Suppressor macrophage treated with lipopolysaccharide for 4 hours (primary cell): ENCODE measurements at regions not wholly inside any gene's neighbourhood (a gene's known extent, or its start where the extent isn't known, plus 50 kb on each side); places are given as distances from the start of the nearest gene placed in this dataset.

Experiments used
- DNase-seq: peaks from one replicate; pipeline ENCODE4 v3.0.0-alpha.2; 2020

DNA sequence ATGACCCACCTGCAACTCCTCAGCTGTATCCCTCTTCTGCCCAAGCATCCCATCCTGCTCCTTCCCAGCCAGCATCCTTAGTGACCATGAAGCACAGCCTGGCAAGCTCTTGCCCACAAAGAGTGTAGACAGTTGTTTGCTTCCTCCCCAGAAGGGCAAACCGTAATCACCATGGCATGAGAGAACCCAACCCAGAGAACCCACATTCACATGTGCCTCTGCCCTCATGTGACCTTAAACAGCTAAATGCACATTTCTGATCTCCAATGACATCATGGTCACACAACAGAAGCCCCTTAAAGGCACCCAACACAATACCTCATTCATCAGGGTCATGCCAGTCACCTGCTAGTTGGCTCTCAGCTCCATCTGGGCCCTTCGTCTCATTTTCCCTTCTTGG, 162.8 kb upstream of the CDYL start:
- no peak for DNase-seq

GRCh38 chr6:4612636-4613171, 163.5 kb upstream of the CDYL start:
- peak; percentile 12 for DNase-seq

- no peak for DNase-seq
Observed at GRCh38 chr6:4611429-4612129, 164.6 kb upstream of the CDYL start.

DNA sequence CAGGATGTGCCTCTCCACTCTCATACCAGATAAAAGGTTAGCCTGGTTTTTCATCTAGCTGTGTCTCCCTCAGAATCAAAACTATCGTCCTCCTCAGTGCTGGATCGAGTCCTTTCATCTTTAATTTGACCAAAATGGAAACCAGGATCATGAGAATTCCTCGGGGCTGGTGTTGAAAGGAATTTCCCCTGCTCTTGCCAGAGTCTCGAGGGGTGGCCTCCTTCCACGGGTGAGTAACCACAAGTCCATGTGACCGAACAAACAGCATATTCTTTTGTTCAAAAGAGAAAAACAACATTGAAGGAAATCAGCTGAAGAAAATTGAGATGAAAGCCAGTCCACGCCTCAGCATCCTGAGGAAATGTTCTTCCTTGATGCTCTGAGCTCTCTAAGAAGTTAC, 165.9 kb upstream of the CDYL start:
- peak; percentile 48 for DNase-seq

GRCh38 chr6:4608361-4609115, 167.7 kb upstream of the CDYL start:
- DNase-seq, result no peak

DNA sequence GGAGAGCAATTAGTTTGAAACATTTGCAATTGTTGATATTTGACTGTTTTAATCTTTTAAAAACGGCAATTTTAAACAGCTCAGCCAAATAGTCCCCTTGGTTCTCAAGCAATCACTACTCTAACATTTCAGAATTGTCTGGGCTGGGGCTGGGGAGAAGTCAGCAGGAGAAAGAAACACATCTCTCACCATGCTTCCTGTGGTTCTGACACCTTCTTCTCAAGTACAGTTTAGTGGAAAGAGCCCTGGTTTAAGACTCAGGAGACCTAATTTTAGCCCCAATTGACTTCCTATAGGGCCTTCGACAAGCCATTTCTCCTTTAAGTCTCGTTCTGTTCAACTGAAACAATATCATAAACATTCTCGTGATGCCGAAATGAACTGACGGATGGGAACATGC, 168.4 kb upstream of the CDYL start:
- DNase-seq, result no peak

- DNase-seq, result no peak
Observed at GRCh38 chr6:4606821-4607704, 169.1 kb upstream of the CDYL start.

- no peak for DNase-seq
Observed at GRCh38 chr6:4606016-4606415, 170.2 kb upstream of the CDYL start.

DNA sequence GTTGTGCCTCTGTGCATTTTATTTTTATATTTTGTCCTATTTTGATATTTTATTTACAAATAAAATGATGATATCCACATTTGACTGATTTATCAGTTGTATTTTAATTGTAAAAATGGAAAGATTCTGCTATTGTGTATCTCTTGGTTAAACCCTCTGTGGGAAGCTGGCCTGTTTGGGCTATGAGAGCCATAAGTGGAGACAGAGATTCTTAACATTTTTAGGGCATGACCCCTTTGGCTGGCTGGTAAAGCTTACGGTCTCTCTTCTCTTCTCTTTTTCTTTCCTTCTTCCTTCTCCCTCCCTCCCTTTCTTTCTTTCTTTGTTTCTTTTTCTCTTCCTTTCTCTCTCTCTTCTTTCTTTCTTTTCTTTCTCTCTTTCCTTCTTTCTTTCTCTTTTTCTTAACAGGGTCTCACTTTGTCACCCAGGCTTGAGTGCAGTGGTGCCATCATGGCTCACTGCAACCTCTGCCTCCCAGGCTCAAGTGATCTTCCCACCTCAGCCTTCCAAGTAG, 172.3 kb upstream of the CDYL start:
- DNase-seq, result no peak

DNA sequence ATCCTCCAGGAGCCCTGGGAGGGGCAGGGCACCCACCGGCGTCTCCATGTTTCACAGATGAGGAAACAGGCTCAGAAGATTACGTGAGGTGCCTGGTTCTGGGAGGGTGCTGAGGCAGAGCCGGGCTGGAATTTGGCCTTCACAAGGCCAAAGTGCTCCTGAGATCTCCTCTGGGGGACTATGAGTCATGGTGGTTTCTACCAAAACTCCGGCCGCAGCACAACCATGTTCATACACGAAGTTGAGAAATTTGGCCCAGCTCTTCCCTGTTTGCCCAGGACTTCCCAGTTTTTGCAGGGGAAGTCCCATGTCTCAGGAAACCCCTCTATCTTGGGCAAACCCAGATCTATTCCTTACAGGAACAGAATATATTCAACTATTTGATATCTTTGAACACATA, 172.9 kb upstream of the CDYL start:
- DNase-seq, result peak; percentile 97

- DNase-seq, result no peak
Observed at GRCh38 chr6:4599924-4600323, 176.3 kb upstream of the CDYL start.

- DNase-seq, result peak; percentile 35
Observed at GRCh38 chr6:4598384-4598995, 177.7 kb upstream of the CDYL start.

- peak; percentile 75 for DNase-seq
Observed at GRCh38 chr6:4593951-4594350, 182.3 kb upstream of the CDYL start.

DNA sequence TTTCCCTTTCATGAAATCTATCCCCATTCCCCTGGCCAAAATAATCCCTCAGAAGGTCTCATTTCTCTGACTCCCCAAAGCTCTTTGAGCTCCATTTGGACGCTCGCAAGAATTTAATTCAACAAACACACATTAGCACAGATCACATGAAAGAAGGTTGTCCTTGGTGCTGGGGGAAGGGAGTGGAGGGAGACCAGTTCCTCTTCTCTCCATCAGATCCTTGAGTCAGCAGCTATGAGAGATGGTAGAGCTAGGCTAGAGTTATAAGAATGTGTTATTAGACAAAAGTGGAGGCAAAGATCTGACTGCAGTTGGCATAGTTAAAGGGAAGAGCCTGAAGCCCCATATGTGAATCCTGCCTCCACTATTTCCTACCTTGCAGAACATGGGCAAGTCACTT, 184.2 kb upstream of the CDYL start:
- DNase-seq, result peak; percentile 43

- DNase-seq, result no peak
Observed at GRCh38 chr6:4591218-4591617, 185.0 kb upstream of the CDYL start.

DNA sequence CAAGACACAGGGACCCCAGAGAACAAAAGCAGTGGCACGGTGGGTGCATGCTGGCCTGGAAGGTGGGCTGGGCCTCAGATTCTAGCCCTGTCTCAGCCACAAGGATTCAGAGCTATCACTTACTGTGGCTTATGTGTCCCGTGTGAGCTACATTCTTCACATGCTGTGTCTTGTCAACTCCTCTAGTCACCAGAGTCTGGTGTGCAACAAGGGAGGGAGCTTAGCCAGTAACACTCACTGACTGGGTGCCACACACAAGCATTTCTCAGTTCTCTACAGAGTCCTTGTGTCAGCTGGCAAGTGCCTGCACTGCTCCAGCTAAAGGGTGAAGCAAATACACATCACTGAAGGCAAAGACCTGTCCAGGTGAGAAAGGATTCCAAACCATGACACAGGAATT, 186.9 kb upstream of the CDYL start:
- DNase-seq, result no peak

- DNase-seq, result no peak
Observed at GRCh38 chr6:4588581-4588980, 187.6 kb upstream of the CDYL start.

- DNase-seq, result no peak
Observed at GRCh38 chr6:4588163-4588562, 188.0 kb upstream of the CDYL start.

- no peak for DNase-seq
Observed at GRCh38 chr6:4587171-4587570, 189.0 kb upstream of the CDYL start.

DNA sequence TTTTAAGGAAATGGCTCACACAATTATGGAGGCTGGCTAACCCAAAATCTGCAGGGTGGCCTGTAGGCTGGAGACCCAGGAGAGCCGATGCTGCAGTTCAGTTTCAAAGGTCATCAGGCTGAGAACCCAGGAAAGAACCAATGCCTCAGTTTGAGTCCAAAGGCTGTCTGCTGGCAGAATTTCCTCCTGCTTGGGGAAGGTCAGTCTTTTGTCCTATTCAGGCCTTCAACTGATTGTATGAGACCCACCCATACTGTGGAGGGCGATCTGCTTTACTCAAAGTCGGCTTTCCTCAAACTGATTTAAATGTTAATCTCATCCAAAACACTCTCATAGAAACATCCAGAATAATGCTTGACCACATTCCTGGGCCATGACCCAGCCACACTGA, 189.7 kb upstream of the CDYL start:
- no peak for DNase-seq

GRCh38 chr6:4585682-4586468, 190.3 kb upstream of the CDYL start:
- DNase-seq, result no peak

DNA sequence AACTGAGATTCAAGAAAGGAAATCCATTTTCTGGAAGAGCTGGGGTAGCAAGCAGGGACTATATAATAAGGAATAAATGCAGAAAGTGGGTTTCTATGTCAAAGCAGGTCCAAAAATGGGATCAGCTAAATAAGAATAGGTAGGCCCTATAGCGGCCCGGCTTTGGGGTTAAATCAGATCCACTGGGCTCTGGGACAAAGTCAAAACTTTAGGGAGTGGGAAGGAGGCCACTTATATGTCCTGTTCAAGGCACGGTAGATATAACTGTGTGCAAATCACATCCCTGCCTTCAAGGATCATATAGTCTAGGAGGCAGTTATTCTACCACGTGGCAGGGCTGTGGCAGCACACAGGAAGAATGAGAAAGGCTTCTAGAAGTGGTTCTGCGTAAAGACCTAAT, 191.4 kb upstream of the CDYL start:
- no peak for DNase-seq
